Testis (tissue), 2 donors: ENCODE measurements at regions not wholly inside any gene's neighbourhood (a gene's known extent, or its start where the extent isn't known, plus 50 kb on each side); places are given as distances from the start of the nearest gene placed in this dataset.

ENCODE experiments used
- DNase-seq: peaks from one replicate; pipeline ENCODE4 v3.0.0-alpha.2; 2019
- H3K27ac ChIP-seq, 2 donors: fragments of 200-600 bp; sonication (generic); one replicate each; pipeline ENCODE4 v1.5.1; 2019
- H3K27me3 ChIP-seq: fragments of 200-600 bp; sonication (generic); one replicate; pipeline ENCODE4 v1.5.1; 2019
- H3K36me3 ChIP-seq: fragments of 200-600 bp; sonication (generic); one replicate; pipeline ENCODE4 v1.5.1; 2017; ENCODE audit warnings: low read depth; ENCODE audit errors: missing control alignments
- H3K4me1 ChIP-seq: fragments of 200-600 bp; sonication (generic); one replicate; pipeline ENCODE4 v1.5.1; 2019
- H3K4me3 ChIP-seq, 2 donors: fragments of 200-600 bp; sonication (generic); one replicate each; pipeline ENCODE4 v1.5.1; 2017 to 2019
- H3K9me3 ChIP-seq: fragments of 200-600 bp; sonication (generic); one replicate; pipeline ENCODE4 v1.5.1; 2017
- CTCF ChIP-seq, 3 experiments: fragments of 450-650 bp in 2 of 3; fragments of 200-600 bp in 1 of 3; sonication (generic) in 1 of 3; IDR thresholded peaks; one replicate each; pipeline ENCODE4 v1.5.1; 2016 to 2019; ENCODE audit warnings: antibody characterized with exemption in 3 of 3, mild to moderate bottlenecking in 2 of 3, moderate library complexity in 1 of 3
- POLR2A ChIP-seq: fragments of 450-650 bp; IDR thresholded peaks from one replicate; pipeline ENCODE4 v1.6.1; 2017; ENCODE audit warnings: antibody characterized with exemption, mild to moderate bottlenecking, moderate library complexity
- WGBS, 2 donors: methylation state at CpG; one replicate each; pipeline ENCODE4 v1.1.5; 2018; 5-methylcytosine and 5-hydroxymethylcytosine counted together
- intact Hi-C: fragments of 100-400 bp; cut with DNase I; formaldehyde crosslinking; loops from one replicate; pipeline ENCODE4 v1.15.1; 2023; ENCODE audit warnings: low total_unique reads

- Histone ChIP-seq H3K27ac (no peak overlapping the region), H3K36me3 (no peaks in the 10 kb centered on the region), H3K9me3 (no peaks in the 10 kb centered on the region), H3K27me3 (no peaks in the 10 kb centered on the region), H3K4me1 (no peaks in the 10 kb centered on the region), H3K4me3 (no peak overlapping the region)
- TF ChIP-seq CTCF (IDR thresholded peaks at IDR 0.05), result no peak
- no peak for TF ChIP-seq POLR2A
- intact Hi-C loops, result no loop called here
- WGBS, 2 donors, result 87 to 88% methylated on average over 4 of the region's 4 CpGs
- no peak for DNase-seq
These were observed 493.1 kb downstream of the CPS1 start for GRCh38 chr2:211049321-211050018.

DNA sequence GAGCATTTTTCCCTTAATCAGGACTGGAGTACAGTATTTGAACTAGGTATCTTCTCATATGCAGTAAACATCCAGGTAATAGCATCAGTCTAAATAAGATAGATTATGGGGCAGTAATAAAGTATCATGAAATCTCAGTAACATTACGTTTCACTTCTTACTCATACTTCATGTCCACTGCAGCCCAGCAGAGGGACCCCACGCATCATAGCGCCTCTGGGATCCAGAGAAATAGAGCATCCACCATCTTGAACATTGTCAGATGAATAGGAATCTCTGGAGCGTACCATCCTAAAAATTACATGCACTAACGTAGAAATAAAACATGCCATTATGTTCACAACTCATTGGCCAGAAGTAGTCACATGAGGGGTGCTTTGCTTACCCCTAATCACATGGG is 499.0 kb downstream of the CPS1 start:
- intact Hi-C loops, result no loop called here
- H3K9me3 ChIP-seq, result no peaks in the 10 kb centered on the region
- DNase-seq, result peak; percentile 46
- no peak overlapping the region for H3K4me3 ChIP-seq
- H3K27me3 ChIP-seq, result no peaks in the 10 kb centered on the region
- H3K27ac ChIP-seq, result no peak overlapping the region
- TF ChIP-seq POLR2A (no peak), CTCF (IDR thresholded peaks at IDR 0.05) (no peak)
- H3K4me1 ChIP-seq, result no peaks in the 10 kb centered on the region
- 49 to 67% methylated on average over 5 of the region's 5 CpGs for WGBS, 2 donors
- no peaks in the 10 kb centered on the region for H3K36me3 ChIP-seq

- intact Hi-C loops, result no loop called here
- 61 to 63% methylated on average over 4 of the region's 4 CpGs for WGBS, 2 donors
These were observed 505.4 kb downstream of the CPS1 start for GRCh38 chr2:211061612-211062296.

DNA sequence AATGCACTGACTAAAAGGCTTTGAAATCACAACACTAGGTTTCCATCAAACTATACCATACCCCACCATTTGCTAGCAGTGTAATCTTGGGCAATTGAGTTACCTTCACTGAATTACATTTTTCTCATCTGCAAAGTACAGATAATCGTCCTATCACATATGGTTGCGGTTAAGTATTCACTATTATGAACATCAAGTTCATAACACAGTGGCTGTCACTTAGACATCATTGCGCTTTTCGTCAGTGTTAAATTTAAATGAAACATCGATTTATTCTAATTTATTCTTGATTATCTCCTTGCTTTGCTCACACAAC is 505.9 kb downstream of the CPS1 start:
- WGBS, 2 donors, result 81 to 90% methylated on average over 5 of the region's 5 CpGs
- H3K9me3 ChIP-seq, result no peaks in the 10 kb centered on the region

More at GRCh38 chr2:211061612-211062296, 505.4 kb downstream of the CPS1 start:
- Histone ChIP-seq H3K4me3 (no peak overlapping the region), H3K4me1 (no peaks in the 10 kb centered on the region), H3K9me3 (no peaks in the 10 kb centered on the region), H3K36me3 (no peaks in the 10 kb centered on the region), H3K27me3 (no peaks in the 10 kb centered on the region), H3K27ac (no peak overlapping the region)
- DNase-seq, result no peak
- TF ChIP-seq CTCF (IDR thresholded peaks at IDR 0.05), result no peak
- TF ChIP-seq POLR2A, result no peak

More for the DNA sequence above, 505.9 kb downstream of the CPS1 start:
- H3K4me3 ChIP-seq, result no peak overlapping the region
- no peaks in the 10 kb centered on the region for H3K27me3 ChIP-seq
- intact Hi-C loops, result no loop called here
- no peak for DNase-seq
- H3K36me3 ChIP-seq, result no peaks in the 10 kb centered on the region
- no peak for TF ChIP-seq POLR2A
- TF ChIP-seq CTCF (IDR thresholded peaks at IDR 0.05), result no peak
- no peak overlapping the region for H3K27ac ChIP-seq
- H3K4me1 ChIP-seq, result no peaks in the 10 kb centered on the region
